GM12875 (cell line): ENCODE measurements at regions not wholly inside any gene's neighbourhood (a gene's known extent, or its start where the extent isn't known, plus 50 kb on each side); places are given as distances from the start of the nearest gene placed in this dataset.

Experiments
- H3K4me3 ChIP-seq: one replicate; pipeline ENCODE4 v1.5.1; 2011; ENCODE audit warnings: low read depth, low read length, control low read depth
- CTCF ChIP-seq: IDR thresholded peaks from 2 replicates; pipeline ENCODE4 v1.5.1; 2011; ENCODE audit warnings: low read depth, mild to moderate bottlenecking, control low read depth, inconsistent platforms, low read length, moderate library complexity, borderline replicate concordance; ENCODE audit not compliant: insufficient read depth

GRCh38 chr13:88217372-88217771, 546.2 kb downstream of the SLITRK5 start:
- no peak overlapping the region for H3K4me3 ChIP-seq

GRCh38 chr13:88217883-88218282, 546.7 kb downstream of the SLITRK5 start:
- TF ChIP-seq CTCF: no peak
- no peak overlapping the region for H3K4me3 ChIP-seq

More at GRCh38 chr13:88217372-88217771, 546.2 kb downstream of the SLITRK5 start:
- no peak for TF ChIP-seq CTCF

- no peak for TF ChIP-seq CTCF
- H3K4me3 ChIP-seq: no peak overlapping the region
These were observed 552.8 kb downstream of the SLITRK5 start for GRCh38 chr13:88223958-88224357.

- TF ChIP-seq CTCF: no peak
- no peak overlapping the region for H3K4me3 ChIP-seq
These were observed 564.3 kb downstream of the SLITRK5 start for GRCh38 chr13:88235441-88235840.

GRCh38 chr13:88246239-88246638, 575.1 kb downstream of the SLITRK5 start:
- no peak overlapping the region for H3K4me3 ChIP-seq
- no peak for TF ChIP-seq CTCF

- no peak for TF ChIP-seq CTCF
- no peak overlapping the region for H3K4me3 ChIP-seq
These were observed 577.2 kb downstream of the SLITRK5 start for GRCh38 chr13:88248393-88248792.

- no peak for TF ChIP-seq CTCF
- H3K4me3 ChIP-seq: no peak overlapping the region
These were observed 586.5 kb downstream of the SLITRK5 start for GRCh38 chr13:88257706-88258105.
